Activated CD8-positive, alpha-beta memory T cell treated with anti-CD3 and anti-CD28 coated beads, Interleukin-2, amount 10 ng/mL, durations not matched to agents 7 days and 5 days (primary cell): ENCODE measurements at regions not wholly inside any gene's neighbourhood (a gene's known extent, or its start where the extent isn't known, plus 50 kb on each side); places are given as distances from the start of the nearest gene placed in this dataset.

Source experiments
- ATAC-seq: fragments of 150-1000 bp; cut with Tn5 transposase; one replicate; pipeline ENCODE4 v1.10.0; 2021; ENCODE audit warnings: moderate library complexity
- CTCF ChIA-PET: fragments of 350-600 bp; sonication (Branson Sonifier 250); formaldehyde crosslinking; loops from one replicate; lab custom pipeline; 2021; ENCODE audit warnings: antibody characterized with exemption; lab: Charles Lee
- DNase-seq: peaks from one replicate; pipeline ENCODE4 v3.0.0-alpha.2; 2020
- H3K27ac Mint-ChIP-seq: one replicate; pipeline ENCODE4 v1.8.0; 2021; ENCODE audit warnings: mild to moderate bottlenecking, mixed read lengths
- H3K27me3 Mint-ChIP-seq: one replicate; pipeline ENCODE4 v1.8.0; 2021; ENCODE audit warnings: mixed read lengths
- H3K36me3 Mint-ChIP-seq: one replicate; pipeline ENCODE4 v1.8.0; 2021; ENCODE audit warnings: mild to moderate bottlenecking, mixed read lengths
- H3K4me1 Mint-ChIP-seq: one replicate; pipeline ENCODE4 v1.8.0; 2021; ENCODE audit warnings: mixed read lengths
- H3K4me3 Mint-ChIP-seq: one replicate; pipeline ENCODE4 v1.8.0; 2021; ENCODE audit warnings: mild to moderate bottlenecking, moderate library complexity, mixed read lengths
- H3K9me3 Mint-ChIP-seq: one replicate; pipeline ENCODE4 v1.8.0; 2022; ENCODE audit warnings: low read depth, mixed read lengths

DNA sequence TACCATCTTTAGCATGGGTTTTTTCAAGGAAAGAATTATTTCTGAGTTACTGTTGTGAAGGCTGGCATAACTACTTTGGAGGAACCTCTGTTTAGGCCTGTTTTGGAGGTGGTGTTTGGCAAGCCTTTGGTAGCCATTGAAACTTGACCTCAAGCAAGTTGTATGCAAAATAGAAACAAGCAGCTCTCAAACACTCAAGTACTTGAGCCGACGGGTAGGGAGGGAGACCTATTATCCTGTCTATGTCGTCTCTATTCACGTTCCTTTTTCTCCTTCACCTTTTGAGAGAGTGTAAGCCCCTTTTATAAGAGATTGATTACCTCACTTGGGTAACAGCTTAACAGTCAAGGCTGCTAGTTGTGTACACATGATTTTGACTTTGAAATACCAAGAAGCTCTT, 878.3 kb upstream of the CXADR start:
- ATAC-seq (no peak), DNase-seq (no peak)
- Mint-ChIP-seq H3K9me3 (peaks cover 8% of the 10 kb centered on the region), H3K27me3 (no peaks in the 10 kb centered on the region), H3K4me3 (no peak overlapping the region), H3K27ac (no peak overlapping the region), H3K36me3 (no peaks in the 10 kb centered on the region), H3K4me1 (no peaks in the 10 kb centered on the region)
- CTCF ChIA-PET, result no interaction called here

DNA sequence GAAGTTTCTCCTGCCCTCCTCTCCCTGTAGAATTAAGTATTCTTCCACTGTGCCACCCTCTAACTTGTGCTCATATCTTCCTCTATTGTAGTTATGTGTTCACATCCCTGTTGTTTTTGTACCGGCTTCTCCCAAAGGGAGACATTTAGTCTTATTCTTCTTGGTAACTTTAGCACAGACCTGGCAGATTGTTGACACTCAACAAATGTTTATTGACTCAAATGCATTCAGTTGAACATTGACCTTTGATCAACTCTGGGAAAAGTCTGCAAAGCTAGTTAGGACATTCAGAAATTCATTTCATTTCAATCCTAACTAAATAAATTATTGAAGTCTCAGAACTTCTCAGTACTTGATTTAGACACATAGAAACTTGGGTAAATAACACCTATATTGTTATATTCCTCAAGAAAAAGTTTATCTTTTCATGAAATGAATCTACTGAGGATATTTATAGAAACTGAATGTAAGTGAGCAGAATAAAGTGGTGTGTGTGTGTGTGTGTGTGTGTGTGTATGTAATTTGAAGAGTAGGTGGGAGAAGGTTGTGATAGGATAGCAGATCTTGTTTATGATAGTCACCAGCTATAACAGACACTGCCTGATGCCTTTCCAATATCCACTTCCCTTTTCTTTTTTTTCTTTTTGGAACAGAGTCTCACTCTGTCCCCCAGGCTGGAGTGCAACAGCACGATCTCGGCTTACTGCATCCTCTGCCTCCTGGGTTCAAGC, 872.4 kb upstream of the CXADR start:
- Mint-ChIP-seq H3K4me3 (no peak overlapping the region), H3K4me1 (no peaks in the 10 kb centered on the region), H3K36me3 (no peaks in the 10 kb centered on the region), H3K27ac (no peak overlapping the region), H3K27me3 (no peaks in the 10 kb centered on the region), H3K9me3 (peaks cover 9% of the 10 kb centered on the region)
- DNase-seq (no peak), ATAC-seq (no peak)
- CTCF ChIA-PET, result no interaction called here

DNA sequence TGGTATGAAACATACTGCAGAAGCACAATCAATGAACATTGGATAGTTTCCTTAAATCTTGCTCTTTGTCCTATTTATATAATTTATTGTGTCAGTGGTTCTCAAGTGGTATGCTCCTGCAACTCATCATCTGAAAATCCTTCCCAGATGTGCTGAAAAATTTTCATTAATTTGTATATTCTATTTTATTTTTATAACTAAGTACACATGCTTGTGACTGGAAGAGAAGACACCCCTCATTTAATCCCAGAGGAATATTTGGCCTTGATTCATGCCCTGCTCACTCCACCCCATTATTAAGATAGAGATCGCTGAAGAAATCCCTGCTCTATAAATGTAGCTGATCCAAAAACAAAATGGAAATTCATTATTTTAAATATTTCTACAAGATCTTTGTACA, 870.5 kb upstream of the CXADR start:
- CTCF ChIA-PET, result no interaction called here

DNA sequence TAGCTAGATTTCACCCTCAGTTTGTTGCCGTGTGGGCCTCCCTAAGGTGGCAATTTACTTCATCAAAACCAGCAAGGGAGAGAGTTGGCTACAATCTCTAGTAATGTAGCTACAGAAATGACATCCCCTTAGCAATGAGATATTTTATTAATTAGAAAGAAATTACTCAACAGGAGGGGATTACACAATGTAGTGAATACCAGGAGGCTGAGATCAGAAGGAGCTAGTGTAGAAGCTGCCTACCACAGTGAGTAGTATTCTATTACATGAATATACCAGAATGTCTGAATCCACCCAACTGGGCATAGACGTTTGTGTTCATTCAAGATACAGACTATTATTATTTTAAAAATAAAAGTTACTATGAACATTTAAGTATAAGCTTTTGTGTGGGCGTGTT, 868.2 kb upstream of the CXADR start:
- CTCF ChIA-PET, result no interaction called here
- DNase-seq (no peak), ATAC-seq (no peak)
- H3K27me3 Mint-ChIP-seq, result no peaks in the 10 kb centered on the region
- peaks cover 9% of the 10 kb centered on the region for H3K9me3 Mint-ChIP-seq
- H3K4me1 Mint-ChIP-seq, result no peaks in the 10 kb centered on the region
- H3K27ac Mint-ChIP-seq, result no peak overlapping the region
- no peaks in the 10 kb centered on the region for H3K36me3 Mint-ChIP-seq
- H3K4me3 Mint-ChIP-seq, result no peak overlapping the region

More for the DNA sequence above, 870.5 kb upstream of the CXADR start:
- Mint-ChIP-seq H3K4me1 (no peaks in the 10 kb centered on the region), H3K4me3 (no peak overlapping the region), H3K27me3 (no peaks in the 10 kb centered on the region), H3K27ac (no peak overlapping the region), H3K9me3 (peaks cover 7% of the 10 kb centered on the region), H3K36me3 (no peaks in the 10 kb centered on the region)
- DNase-seq (no peak), ATAC-seq (no peak)

DNA sequence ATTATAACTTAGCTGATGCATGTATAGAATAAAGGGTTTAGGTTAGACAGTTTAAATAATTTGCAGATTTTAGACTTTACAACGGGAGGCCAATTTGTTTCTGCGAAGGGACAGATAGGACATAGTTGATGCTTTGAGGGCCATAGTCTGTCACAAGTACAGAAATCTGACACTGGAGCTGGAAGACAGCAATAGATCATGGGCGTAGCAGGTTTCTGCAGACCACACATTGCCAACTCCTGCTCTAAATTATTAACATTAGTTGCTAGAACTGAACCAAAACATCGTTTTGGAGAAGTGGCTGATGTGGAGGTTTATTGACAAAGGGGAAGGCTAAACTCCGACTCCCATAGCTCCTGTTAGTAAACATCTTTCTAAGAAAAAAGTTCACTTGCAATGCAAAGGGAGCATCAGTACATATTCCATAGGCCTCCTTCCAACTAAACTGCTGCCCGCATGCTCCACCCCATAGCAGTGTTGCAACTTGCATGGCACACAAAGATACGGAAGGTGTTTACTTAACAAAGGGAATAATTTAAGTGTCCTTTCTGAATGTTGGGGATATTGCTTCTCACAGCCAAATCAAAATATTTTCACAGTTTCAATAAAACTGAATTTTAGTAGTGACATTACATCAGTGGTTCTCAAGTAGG, 862.0 kb upstream of the CXADR start:
- Mint-ChIP-seq H3K9me3 (peaks cover 5% of the 10 kb centered on the region), H3K27me3 (no peaks in the 10 kb centered on the region), H3K4me1 (no peaks in the 10 kb centered on the region), H3K36me3 (no peaks in the 10 kb centered on the region), H3K27ac (no peak overlapping the region), H3K4me3 (no peak overlapping the region)
- CTCF ChIA-PET, result no interaction called here
- DNase-seq (no peak), ATAC-seq (no peak)

DNA sequence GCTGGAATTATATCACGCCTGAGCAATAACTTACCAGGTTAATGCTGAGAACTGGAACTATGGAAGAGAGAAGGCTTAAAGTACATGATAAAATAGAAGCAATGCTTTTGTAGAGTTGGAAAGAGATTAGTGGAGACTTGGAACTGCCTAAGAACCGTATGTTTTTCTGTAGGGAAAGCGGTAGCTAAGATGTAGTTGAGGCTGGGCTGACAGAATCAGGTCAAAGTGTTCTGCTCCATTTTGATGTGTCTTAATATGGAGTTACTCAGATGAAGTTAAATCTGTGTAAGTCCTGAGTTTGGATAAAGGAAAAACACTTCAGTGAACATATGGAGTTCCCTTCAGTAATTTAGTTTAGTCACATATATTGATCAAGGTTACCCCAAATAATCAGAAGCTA, 860.9 kb upstream of the CXADR start:
- Mint-ChIP-seq H3K4me3 (no peak overlapping the region), H3K9me3 (peaks cover 5% of the 10 kb centered on the region), H3K27me3 (no peaks in the 10 kb centered on the region), H3K27ac (no peak overlapping the region), H3K4me1 (no peaks in the 10 kb centered on the region), H3K36me3 (no peaks in the 10 kb centered on the region)
- ATAC-seq (no peak), DNase-seq (no peak)
- CTCF ChIA-PET, result no interaction called here

DNA sequence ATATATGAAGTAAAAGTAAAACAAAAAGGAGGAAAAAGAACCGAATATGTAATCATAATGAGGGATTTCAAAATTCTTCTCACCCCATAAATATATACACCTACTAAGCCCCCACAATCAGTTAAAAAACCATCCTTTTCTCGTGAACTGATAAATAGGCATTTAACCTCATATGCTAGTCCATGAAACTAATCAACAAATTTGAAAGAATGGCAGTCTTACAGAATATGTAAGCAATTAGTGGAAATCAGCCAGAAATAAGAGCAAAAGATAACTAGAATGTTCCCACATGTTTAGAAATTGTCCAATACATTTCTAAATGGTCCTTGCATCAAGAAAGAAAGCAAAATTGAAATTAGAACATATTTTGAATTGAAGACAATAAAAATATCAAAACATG, 849.4 kb upstream of the CXADR start:
- Mint-ChIP-seq H3K36me3 (no peaks in the 10 kb centered on the region), H3K4me1 (no peaks in the 10 kb centered on the region), H3K9me3 (no peaks in the 10 kb centered on the region), H3K27me3 (no peaks in the 10 kb centered on the region), H3K4me3 (no peak overlapping the region), H3K27ac (no peak overlapping the region)
- ATAC-seq (no peak), DNase-seq (no peak)
- CTCF ChIA-PET, result no interaction called here

DNA sequence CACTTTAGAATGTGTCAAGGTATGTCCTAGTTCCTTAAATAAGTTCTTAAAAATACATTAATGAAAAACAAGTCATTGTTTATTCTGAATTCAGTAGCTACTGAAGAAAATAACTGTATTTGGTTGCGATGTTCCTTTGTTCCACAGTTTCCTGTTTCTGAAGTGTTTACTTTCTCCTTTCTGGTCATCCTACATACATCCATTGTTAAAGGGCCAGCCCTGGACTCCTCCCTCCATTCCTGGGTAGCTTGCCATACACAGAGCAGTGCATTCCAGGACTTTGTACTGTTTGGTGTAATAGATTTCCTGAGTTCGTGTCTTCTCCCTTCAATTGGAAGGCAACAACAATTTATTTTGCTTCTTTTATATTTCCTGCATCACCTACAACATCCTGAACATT, 845.4 kb upstream of the CXADR start:
- Mint-ChIP-seq H3K4me1 (no peaks in the 10 kb centered on the region), H3K27ac (no peak overlapping the region), H3K36me3 (no peaks in the 10 kb centered on the region), H3K27me3 (no peaks in the 10 kb centered on the region), H3K4me3 (no peak overlapping the region), H3K9me3 (peaks cover 9% of the 10 kb centered on the region)
- no peak for ATAC-seq
- CTCF ChIA-PET, result no interaction called here
- no peak for DNase-seq

DNA sequence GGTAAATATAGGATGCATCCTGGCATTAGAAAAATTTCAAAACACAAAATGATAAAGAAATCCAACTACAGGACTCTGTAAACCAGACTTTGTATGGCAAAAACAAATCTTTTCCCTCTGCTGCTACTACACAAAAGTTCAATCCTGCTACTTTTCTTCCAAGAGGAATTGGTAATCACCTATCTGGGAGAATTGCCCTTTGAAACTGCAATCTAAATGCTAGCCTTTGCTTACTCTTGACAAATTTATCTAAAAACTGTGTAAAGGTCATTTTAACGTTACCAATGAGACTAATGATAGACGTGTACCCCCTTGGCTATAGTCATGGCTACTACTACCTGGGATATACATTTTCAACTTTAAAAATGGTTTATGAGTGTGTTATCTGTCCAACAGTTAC, 837.9 kb upstream of the CXADR start:
- no peaks in the 10 kb centered on the region for H3K36me3 Mint-ChIP-seq
- H3K4me1 Mint-ChIP-seq, result no peaks in the 10 kb centered on the region
- no peak overlapping the region for H3K27ac Mint-ChIP-seq
- H3K9me3 Mint-ChIP-seq, result peaks cover 11% of the 10 kb centered on the region
- H3K27me3 Mint-ChIP-seq, result no peaks in the 10 kb centered on the region
- no peak overlapping the region for H3K4me3 Mint-ChIP-seq
- ATAC-seq (no peak), DNase-seq (no peak)
- CTCF ChIA-PET, result no interaction called here

DNA sequence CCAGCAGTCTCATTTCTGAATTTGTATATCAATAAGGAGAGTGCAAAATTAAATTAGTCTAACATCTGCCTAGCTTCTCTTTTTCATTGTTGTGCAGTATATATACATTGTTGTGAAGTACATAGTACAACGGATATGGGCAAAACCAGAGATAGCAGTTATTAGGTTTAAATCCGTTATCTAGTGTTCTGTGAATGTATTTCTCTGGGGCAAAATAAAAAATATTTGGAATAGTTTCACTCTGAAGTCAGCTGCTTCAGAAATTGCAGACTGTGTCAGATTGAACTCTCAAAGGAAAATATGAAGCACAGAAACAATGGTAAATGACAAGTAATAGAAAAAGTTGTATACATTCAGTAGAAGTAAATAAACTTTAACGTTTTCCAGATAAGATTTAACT, 836.5 kb upstream of the CXADR start:
- no peak for DNase-seq
- no peak overlapping the region for H3K27ac Mint-ChIP-seq
- no peaks in the 10 kb centered on the region for H3K27me3 Mint-ChIP-seq
- no peaks in the 10 kb centered on the region for H3K36me3 Mint-ChIP-seq
- H3K4me1 Mint-ChIP-seq, result no peaks in the 10 kb centered on the region
- no peak overlapping the region for H3K4me3 Mint-ChIP-seq
- no peak for ATAC-seq
- peaks cover 13% of the 10 kb centered on the region for H3K9me3 Mint-ChIP-seq
- CTCF ChIA-PET, result no interaction called here

DNA sequence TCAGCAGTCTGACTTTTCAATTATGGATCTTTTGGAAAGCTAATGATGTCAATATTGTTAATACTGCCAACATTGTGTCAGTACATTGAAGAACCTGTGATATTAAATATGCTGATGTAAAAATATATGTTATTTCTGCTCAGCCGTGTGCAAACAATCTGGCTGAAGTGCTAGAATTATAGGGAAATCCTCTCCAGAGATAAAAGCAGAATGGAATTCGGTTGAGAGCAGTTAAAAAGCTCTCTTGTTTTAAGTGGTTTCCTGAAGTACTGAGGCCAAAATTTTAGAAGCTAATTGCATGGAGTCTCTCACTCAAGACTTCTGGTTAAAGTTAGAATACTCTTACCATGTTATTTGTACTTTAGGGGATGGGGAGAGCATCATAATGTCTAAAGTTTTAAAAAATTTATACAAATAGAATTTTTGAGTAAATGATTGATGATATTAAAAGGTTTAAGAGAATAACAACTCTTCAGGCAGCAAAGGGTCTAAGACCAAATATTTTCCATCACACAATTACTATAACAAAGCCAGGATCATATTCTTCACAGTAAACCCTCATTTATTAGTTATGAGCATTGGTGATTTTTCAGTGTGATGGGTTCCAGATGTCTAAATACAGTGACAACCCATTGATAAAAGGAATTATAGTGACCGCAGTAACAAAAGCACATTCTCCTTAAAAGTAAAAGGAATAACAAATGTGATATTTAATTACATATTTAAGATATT, 834.2 kb upstream of the CXADR start:
- CTCF ChIA-PET, result no interaction called here
- Mint-ChIP-seq H3K36me3 (no peaks in the 10 kb centered on the region), H3K9me3 (peaks cover 10% of the 10 kb centered on the region), H3K27me3 (no peaks in the 10 kb centered on the region), H3K4me3 (no peak overlapping the region), H3K27ac (no peak overlapping the region), H3K4me1 (no peaks in the 10 kb centered on the region)
- DNase-seq (no peak), ATAC-seq (no peak)

DNA sequence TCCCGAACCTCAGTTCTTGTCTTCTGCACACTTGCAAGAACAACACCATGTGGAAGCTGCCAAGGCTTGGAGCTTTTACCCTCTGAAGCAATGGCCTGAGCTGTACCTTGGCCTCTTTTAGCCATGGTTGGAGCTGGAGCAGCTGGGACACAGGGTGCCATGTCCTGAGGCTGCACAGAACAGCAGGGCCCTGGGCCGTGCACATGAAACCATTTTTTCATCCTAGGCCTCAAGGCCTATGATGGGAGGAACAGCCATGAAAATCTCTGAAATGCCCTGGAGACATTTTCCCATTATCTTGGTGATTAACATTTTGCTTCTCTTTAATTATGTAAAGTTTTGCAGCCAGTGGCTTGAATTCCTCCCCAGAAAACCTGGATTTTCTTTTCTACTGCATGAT, 817.8 kb upstream of the CXADR start:
- CTCF ChIA-PET, result no interaction called here
- ATAC-seq (no peak), DNase-seq (no peak)
- H3K27me3 Mint-ChIP-seq, result no peaks in the 10 kb centered on the region
- H3K36me3 Mint-ChIP-seq, result no peaks in the 10 kb centered on the region
- no peaks in the 10 kb centered on the region for H3K4me1 Mint-ChIP-seq
- H3K4me3 Mint-ChIP-seq, result no peak overlapping the region
- no peak overlapping the region for H3K27ac Mint-ChIP-seq
- H3K9me3 Mint-ChIP-seq, result peaks cover 16% of the 10 kb centered on the region

DNA sequence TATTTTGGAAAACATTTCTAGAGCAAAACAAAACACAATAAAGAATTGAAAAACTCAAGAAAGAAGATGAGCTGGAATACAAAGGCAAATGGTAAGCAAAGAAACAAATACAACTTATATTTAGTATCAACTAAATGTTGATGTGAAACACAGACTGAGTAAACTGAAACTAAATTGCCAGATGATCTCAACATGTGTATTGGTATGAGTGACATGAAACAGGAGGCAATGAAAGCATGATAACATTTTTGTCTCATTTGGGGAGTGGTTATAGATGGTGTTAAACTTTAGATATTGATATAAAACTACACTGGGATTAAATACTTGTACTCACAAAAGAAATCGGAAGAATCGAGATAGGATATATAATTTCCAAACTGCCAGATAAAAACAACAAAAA, 805.6 kb upstream of the CXADR start:
- no peak for ATAC-seq
- H3K4me3 Mint-ChIP-seq, result no peak overlapping the region
- no peaks in the 10 kb centered on the region for H3K36me3 Mint-ChIP-seq
- no peak overlapping the region for H3K27ac Mint-ChIP-seq
- DNase-seq, result no peak
- H3K9me3 Mint-ChIP-seq, result peaks cover 6% of the 10 kb centered on the region
- no peaks in the 10 kb centered on the region for H3K27me3 Mint-ChIP-seq
- CTCF ChIA-PET, result no interaction called here
- no peaks in the 10 kb centered on the region for H3K4me1 Mint-ChIP-seq
